CD4-positive, alpha-beta T cell (primary cell): ENCODE measurements at regions not wholly inside any gene's neighbourhood (a gene's known extent, or its start where the extent isn't known, plus 50 kb on each side); places are given as distances from the start of the nearest gene placed in this dataset.

Source experiments
- ATAC-seq: fragments of 200-7000 bp; cut with Tn5 transposase; one replicate; pipeline ENCODE4 v1.10.0; 2022; ENCODE audit warnings: mild to moderate bottlenecking; ENCODE audit not compliant: poor library complexity
- CTCF ChIA-PET: fragments of 350-600 bp; sonication (Branson Sonifier 250); formaldehyde crosslinking; loops from one replicate; lab custom pipeline; 2021; ENCODE audit warnings: antibody characterized with exemption, inconsistent platforms; lab: Charles Lee
- POLR2A ChIA-PET: fragments of 350-600 bp; sonication (Branson Sonifier 250); formaldehyde crosslinking; loops from one replicate; lab custom pipeline; 2021; ENCODE audit warnings: antibody characterized with exemption, inconsistent platforms; lab: Charles Lee
- DNase-seq, 14 experiments: peaks; one replicate each; pipeline ENCODE4 v3.0.0-alpha.2; 2013 to 2020; ENCODE audit warnings: mixed read lengths in 2 of 14
- H3K27ac ChIP-seq, 2 donors: one replicate each; pipeline versions ENCODE4 v1.5.1 to v1.7.0; 2013; ENCODE audit warnings: low read length in 2 of 2, low read depth in 1 of 2, mild to moderate bottlenecking in 1 of 2
- H3K27me3 ChIP-seq, 2 experiments: 1 replicate in 1 of 2; 2 replicates in 1 of 2; pipeline versions ENCODE4 v1.6.1 to v1.7.0; 2013; ENCODE audit warnings: low read length in 2 of 2, control low read depth in 1 of 2, mild to moderate bottlenecking in 1 of 2, moderate library complexity in 1 of 2; ENCODE audit not compliant: insufficient read depth in 2 of 2, control insufficient read depth in 1 of 2
- H3K36me3 ChIP-seq: one replicate; pipeline ENCODE4 v1.6.1; 2013; ENCODE audit warnings: low read length, control low read depth; ENCODE audit not compliant: insufficient read depth
- H3K4me1 ChIP-seq: one replicate; pipeline ENCODE4 v1.6.1; 2013; ENCODE audit warnings: low read length, control low read depth; ENCODE audit not compliant: insufficient read depth
- H3K4me3 ChIP-seq: one replicate; pipeline ENCODE4 v1.5.1; 2013; ENCODE audit warnings: mild to moderate bottlenecking, low read length, moderate library complexity
- H3K9me3 ChIP-seq, 2 experiments: 1 replicate in 1 of 2; 2 replicates in 1 of 2; pipeline versions ENCODE4 v1.6.1 to v1.7.0; 2013; ENCODE audit warnings: low read length in 2 of 2, mild to moderate bottlenecking in 2 of 2, control low read depth in 1 of 2, moderate library complexity in 1 of 2; ENCODE audit not compliant: control insufficient read depth in 1 of 2, insufficient read depth in 1 of 2
- H3K27ac Mint-ChIP-seq: one replicate; pipeline ENCODE4 v1.8.0; 2020; ENCODE audit warnings: mixed read lengths
- H3K27me3 Mint-ChIP-seq: one replicate; pipeline ENCODE4 v1.8.0; 2021; ENCODE audit warnings: mixed read lengths
- H3K36me3 Mint-ChIP-seq: one replicate; pipeline ENCODE4 v1.8.0; 2021; ENCODE audit warnings: low read depth, mixed read lengths
- H3K4me1 Mint-ChIP-seq: one replicate; pipeline ENCODE4 v1.8.0; 2021; ENCODE audit warnings: low read depth, mixed read lengths
- H3K4me3 Mint-ChIP-seq: one replicate; pipeline ENCODE4 v1.8.0; 2020; ENCODE audit warnings: mild to moderate bottlenecking, mixed read lengths
- H3K9me3 Mint-ChIP-seq: one replicate; pipeline ENCODE4 v1.8.0; 2020; ENCODE audit warnings: mixed read lengths
- CTCF ChIP-seq: fragments of 200-600 bp; IDR thresholded peaks from one replicate; pipeline ENCODE4 v1.8.0; 2022; ENCODE audit warnings: antibody characterized with exemption, mild to moderate bottlenecking
- intact Hi-C, 2 experiments: fragments of 100-400 bp; cut with DNase I in 1 of 2; cut with micrococcal nuclease in 1 of 2; formaldehyde crosslinking; loops; one replicate each; pipeline versions ENCODE4 v1.15.1 to v1.9.0; 2023 to 2025; cut with DNase I, micrococcal nuclease

GRCh38 chr9:91127653-91128052, 234.1 kb downstream of the AUH start:
- H3K9me3 ChIP-seq, result no peaks in the 10 kb centered on the region
- H3K27ac Mint-ChIP-seq, result no peak overlapping the region
- DNase-seq, result no peak
- CTCF ChIA-PET, result no interaction called here
- H3K4me1 Mint-ChIP-seq, result peaks cover 5% of the 10 kb centered on the region
- no peak overlapping the region for H3K4me3 Mint-ChIP-seq
- intact Hi-C loops, result no loop called here
- H3K9me3 Mint-ChIP-seq, result no peaks in the 10 kb centered on the region
- no peaks in the 10 kb centered on the region for H3K36me3 ChIP-seq
- no peaks in the 10 kb centered on the region for H3K27me3 ChIP-seq
- H3K36me3 Mint-ChIP-seq, result no peaks in the 10 kb centered on the region
- ATAC-seq, result no peak
- no peaks in the 10 kb centered on the region for H3K27me3 Mint-ChIP-seq
- POLR2A ChIA-PET, result no interaction called here
- TF ChIP-seq CTCF, result no peak
- H3K27ac ChIP-seq, result no peak overlapping the region
- no peak overlapping the region for H3K4me3 ChIP-seq
- peaks cover 5% of the 10 kb centered on the region for H3K4me1 ChIP-seq

- Histone ChIP-seq H3K4me1 (peaks cover 5% of the 10 kb centered on the region), H3K27me3 (no peaks in the 10 kb centered on the region), H3K36me3 (no peaks in the 10 kb centered on the region), H3K9me3 (no peaks in the 10 kb centered on the region), H3K27ac (no peak overlapping the region), H3K4me3 (no peak overlapping the region)
- H3K27ac Mint-ChIP-seq, result no peak overlapping the region
- CTCF ChIA-PET, result no interaction called here
- peaks cover 5% of the 10 kb centered on the region for H3K4me1 Mint-ChIP-seq
- no peaks in the 10 kb centered on the region for H3K36me3 Mint-ChIP-seq
- POLR2A ChIA-PET, result no interaction called here
- no peak for ATAC-seq
- intact Hi-C loops, result loop anchor here in 1 of 2 experiments (10.0 kb wide), 1 partner anchor 64 kb away; no protein-coding TSS in a partner anchor
- H3K9me3 Mint-ChIP-seq, result no peaks in the 10 kb centered on the region
- no peak for DNase-seq
- TF ChIP-seq CTCF, result no peak
- no peak overlapping the region for H3K4me3 Mint-ChIP-seq
- H3K27me3 Mint-ChIP-seq, result no peaks in the 10 kb centered on the region
These were observed 230.9 kb downstream of the AUH start for GRCh38 chr9:91130796-91131318.

GRCh38 chr9:91131433-91131839, 230.3 kb downstream of the AUH start:
- peaks cover 5% of the 10 kb centered on the region for H3K4me1 ChIP-seq
- no peak overlapping the region for H3K27ac ChIP-seq
- peaks cover 5% of the 10 kb centered on the region for H3K4me1 Mint-ChIP-seq
- H3K9me3 Mint-ChIP-seq, result no peaks in the 10 kb centered on the region
- H3K27ac Mint-ChIP-seq, result no peak overlapping the region
- no peaks in the 10 kb centered on the region for H3K27me3 Mint-ChIP-seq
- H3K4me3 ChIP-seq, result no peak overlapping the region
- no peak for TF ChIP-seq CTCF
- ATAC-seq, result peak; percentile 77
- H3K27me3 ChIP-seq, result no peaks in the 10 kb centered on the region
- H3K9me3 ChIP-seq, result no peaks in the 10 kb centered on the region
- intact Hi-C loops, result loop anchor here in 1 of 2 experiments (10.0 kb wide), 1 partner anchor 63 kb away; no protein-coding TSS in a partner anchor
- DNase-seq, result peak in 8 of 14 experiments; percentile 13 to 70 (median 26)
- H3K4me3 Mint-ChIP-seq, result no peak overlapping the region
- CTCF ChIA-PET, result no interaction called here
- H3K36me3 Mint-ChIP-seq, result no peaks in the 10 kb centered on the region
- H3K36me3 ChIP-seq, result no peaks in the 10 kb centered on the region
- POLR2A ChIA-PET, result interaction anchor here (0.6 kb wide), 1 partner anchor 8 kb away, joined by 3 read pairs; no protein-coding TSS in a partner anchor
